ENCODE measurements at regions not wholly inside any gene's neighbourhood (a gene's known extent, or its start where the extent isn't known, plus 50 kb on each side); places are given as distances from the start of the nearest gene placed in this dataset.

GRCh38 chr4:131450572-131451209, 1698.4 kb upstream of the PCDH10 start:
- ChIA-PET CTCF (ENCODE audit: low intra/inter-chr PET ratio) (no interaction called here), POLR2A (no interaction called here)
- intact Hi-C loops (cut with micrococcal nuclease), result no loop called here
- 10% methylated on average over 1 of the region's 1 CpG for WGBS (ENCODE audit: insufficient coverage, low coverage, missing lambda C conversion rate)
- Histone ChIP-seq H3K9me1 (ENCODE audit: control insufficient read depth, insufficient read depth, low read length) (no peaks in the 10 kb centered on the region), H4K20me1 (replicated peaks; ENCODE audit: control insufficient read depth, insufficient read depth, low read length) (no peaks in the 10 kb centered on the region), H3K9ac (ENCODE audit: insufficient read depth in 1 of 2, low read depth in 2 of 2, low read length in 2 of 2) (no peak overlapping the region), H3K27ac (ENCODE audit: extremely low read depth, low read depth, low read length) (no peak overlapping the region), H2AFZ (ENCODE audit: low read depth, low read length) (no peak overlapping the region), H3K4me3 (no peak overlapping the region), H3K9me3 (replicated peaks; ENCODE audit: control insufficient read depth, insufficient read depth, low read depth, low read length) (no peaks in the 10 kb centered on the region; the same call in 1 of the 2 replicates), H3K4me1 (replicated peaks in 1 of 2; ENCODE audit: control insufficient read depth in 2 of 2, insufficient read depth in 2 of 2, low read length in 2 of 2) (no peaks in the 10 kb centered on the region), H3K4me2 (ENCODE audit: insufficient read depth, low read length) (no peak overlapping the region), H3K79me2 (ENCODE audit: control insufficient read depth, insufficient read depth, low read length) (no peaks in the 10 kb centered on the region), H3K27me3 (ENCODE audit: control insufficient read depth in 2 of 2, insufficient read depth in 2 of 2, low read length in 2 of 2) (no peaks in the 10 kb centered on the region), H3K36me3 (ENCODE audit: control insufficient read depth, insufficient read depth, low read length) (no peaks in the 10 kb centered on the region)
- BruUV-seq (replicated peaks), result no TSS peak
- FAIRE-seq (no peak), DNase-seq (ENCODE audit: extremely low read depth in 1 of 4, low spot score in 3 of 4) (no peak), ATAC-seq (no peak)
- in situ Hi-C loops (cut with MboI), result no loop called here
- no peak for TF ChIP-seq BRF2 (IDR thresholded peaks at IDR 0.05; ENCODE audit: borderline replicate concordance, insufficient read depth, insufficient read length)
- TF ChIP-seq XRCC5 (IDR thresholded peaks at IDR 0.05; ENCODE audit: low read depth, low read length), result no peak
- no peak for TF ChIP-seq FOXJ3 (CRISPR knock-in tag; IDR thresholded peaks at IDR 0.05)
- no peak for TF ChIP-seq ZNF174 (CRISPR knock-in tag; IDR thresholded peaks at IDR 0.05)
- TF ChIP-seq NFXL1 (CRISPR knock-in tag; IDR thresholded peaks at IDR 0.05), result no peak
- no peak for TF ChIP-seq FOXK1 (CRISPR knock-in tag; IDR thresholded peaks at IDR 0.05; ENCODE audit: borderline replicate concordance)
- TF ChIP-seq BCOR (IDR thresholded peaks at IDR 0.05), result no peak
- TF ChIP-seq IRF2 (CRISPR knock-in tag; IDR thresholded peaks at IDR 0.05), result no peak
- TF ChIP-seq ZNF551 (CRISPR knock-in tag; IDR thresholded peaks at IDR 0.05), result no peak
